GM19467 (cell line): ENCODE measurements at regions not wholly inside any gene's neighbourhood (a gene's known extent, or its start where the extent isn't known, plus 50 kb on each side); places are given as distances from the start of the nearest gene placed in this dataset.

ENCODE experiments used
- ATAC-seq: cut with Tn5 transposase; IDR thresholded peaks from one replicate; pipeline ENCODE4 v1.9.1; 2021; ENCODE audit warnings: mild to moderate bottlenecking, moderate library complexity; ENCODE audit not compliant: unreplicated experiment

GRCh38 chr9:38287420-38287985 lies 105.0 kb upstream of the ALDH1B1 start:
- ATAC-seq, result no peak

GRCh38 chr9:38286766-38287165 lies 105.7 kb upstream of the ALDH1B1 start:
- ATAC-seq, result no peak

GRCh38 chr9:38286357-38286756 lies 106.1 kb upstream of the ALDH1B1 start:
- no peak for ATAC-seq

DNA sequence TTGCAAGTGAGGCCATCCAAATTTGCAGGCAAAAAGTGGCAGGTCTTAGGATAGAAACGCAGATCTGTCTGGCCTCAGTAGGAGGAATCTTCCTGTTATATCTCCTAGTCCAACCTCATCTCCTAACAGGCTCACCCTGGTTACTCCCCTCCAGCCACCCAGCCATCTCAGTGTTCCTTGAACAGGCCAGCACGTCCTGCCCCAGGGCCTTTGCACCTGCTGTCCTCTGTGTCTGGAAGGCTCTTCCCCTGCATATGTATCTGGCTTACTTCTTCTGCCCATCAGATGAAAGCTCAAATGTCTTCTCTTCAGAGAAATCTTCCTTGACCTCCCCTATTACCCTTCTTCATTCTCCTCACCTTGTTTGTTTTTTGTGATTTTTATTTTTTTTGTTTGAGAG lies 107.3 kb upstream of the ALDH1B1 start:
- no peak for ATAC-seq

DNA sequence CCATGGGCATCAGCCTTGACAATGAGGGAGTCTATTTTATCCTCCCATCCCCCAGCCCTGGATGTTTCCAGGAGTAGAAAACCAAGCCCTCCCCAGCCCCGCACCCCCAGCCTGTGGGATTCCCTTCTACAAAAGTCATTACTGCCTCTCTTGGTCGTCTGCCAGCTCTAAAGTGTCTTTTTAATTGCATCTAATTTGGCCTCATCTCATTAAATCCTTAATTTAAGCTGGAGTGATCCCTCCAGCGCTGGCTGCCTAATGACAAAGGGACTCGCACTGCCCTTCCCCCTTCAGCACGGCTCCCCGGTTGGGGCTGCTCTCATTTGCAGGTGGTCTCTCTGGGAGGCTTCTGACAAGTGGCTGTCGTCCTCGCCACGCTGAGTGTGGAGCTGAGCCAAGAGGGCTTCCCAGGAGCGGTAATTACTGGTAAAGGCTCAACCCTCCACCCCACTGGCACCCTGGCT lies 107.9 kb upstream of the ALDH1B1 start:
- no peak for ATAC-seq

GRCh38 chr9:38284039-38284575 lies 108.4 kb upstream of the ALDH1B1 start:
- ATAC-seq, result no peak

DNA sequence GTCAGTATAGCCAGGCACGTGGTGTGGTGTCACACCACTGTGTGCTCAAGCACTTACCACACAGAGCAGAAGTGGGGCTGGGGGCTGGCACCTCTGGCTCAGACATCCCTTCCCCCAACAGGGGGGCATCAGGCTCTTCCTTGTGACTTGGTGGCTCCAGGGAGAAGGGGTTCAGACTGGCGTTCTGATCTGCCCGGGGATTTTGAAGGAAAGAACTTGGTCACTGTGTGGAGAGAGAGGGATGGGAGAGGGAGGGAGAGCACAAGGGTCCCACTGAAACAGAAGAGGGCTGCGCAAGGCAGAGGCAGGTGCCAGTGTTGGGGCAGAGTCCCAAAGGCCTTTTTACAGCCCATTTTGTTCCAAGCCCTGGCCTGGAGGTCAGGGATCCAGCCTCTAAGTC lies 109.7 kb upstream of the ALDH1B1 start:
- no peak for ATAC-seq

DNA sequence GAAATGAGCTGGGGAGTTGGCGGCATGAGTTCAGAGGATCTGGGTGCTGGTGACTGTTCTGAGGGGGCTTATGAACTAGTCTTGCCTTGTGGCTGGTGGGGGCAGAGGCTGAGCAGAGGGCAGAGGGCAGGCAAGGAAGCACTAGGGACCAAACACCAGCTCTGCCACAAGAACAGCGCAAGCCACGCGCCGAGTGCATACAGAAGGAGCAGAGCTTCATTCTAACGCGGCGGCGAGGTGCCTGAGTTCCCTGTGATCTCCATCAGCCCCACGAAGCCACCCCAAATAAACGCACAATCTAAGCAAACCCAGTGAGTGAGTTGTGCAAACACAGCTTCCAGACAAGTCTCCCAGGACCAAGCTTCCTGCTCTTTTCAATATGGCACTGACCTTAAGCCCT lies 110.6 kb upstream of the ALDH1B1 start:
- no peak for ATAC-seq

DNA sequence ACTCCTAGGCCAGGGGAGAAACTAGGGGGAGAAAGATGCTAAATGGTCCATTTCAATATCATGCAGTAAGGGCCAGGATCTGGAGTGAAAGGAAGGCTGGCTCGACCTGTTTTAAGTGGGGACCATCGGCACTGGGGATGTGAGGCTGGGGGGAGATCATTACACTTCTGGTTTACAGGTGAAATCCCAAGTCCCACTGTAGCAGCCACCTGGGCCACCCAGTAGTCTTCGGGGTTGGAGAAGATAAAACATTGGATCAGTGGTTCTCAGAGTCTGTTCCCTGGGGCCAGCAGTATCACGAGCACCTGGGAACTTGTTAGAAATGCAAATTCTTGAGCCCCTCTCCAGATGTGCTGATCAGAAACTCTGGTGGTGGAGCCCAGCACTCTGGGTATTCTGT lies 111.3 kb upstream of the ALDH1B1 start:
- no peak for ATAC-seq

GRCh38 chr9:38280251-38280800 lies 112.2 kb upstream of the ALDH1B1 start:
- ATAC-seq, result no peak

- ATAC-seq, result no peak
These were observed 113.4 kb upstream of the ALDH1B1 start for GRCh38 chr9:38278931-38279679.

GRCh38 chr9:38278457-38278856 lies 114.0 kb upstream of the ALDH1B1 start:
- no peak for ATAC-seq

- ATAC-seq, result no peak
These were observed 114.8 kb upstream of the ALDH1B1 start for GRCh38 chr9:38277601-38278200.

- ATAC-seq, result no peak
These were observed 115.6 kb upstream of the ALDH1B1 start for GRCh38 chr9:38276771-38277439.

DNA sequence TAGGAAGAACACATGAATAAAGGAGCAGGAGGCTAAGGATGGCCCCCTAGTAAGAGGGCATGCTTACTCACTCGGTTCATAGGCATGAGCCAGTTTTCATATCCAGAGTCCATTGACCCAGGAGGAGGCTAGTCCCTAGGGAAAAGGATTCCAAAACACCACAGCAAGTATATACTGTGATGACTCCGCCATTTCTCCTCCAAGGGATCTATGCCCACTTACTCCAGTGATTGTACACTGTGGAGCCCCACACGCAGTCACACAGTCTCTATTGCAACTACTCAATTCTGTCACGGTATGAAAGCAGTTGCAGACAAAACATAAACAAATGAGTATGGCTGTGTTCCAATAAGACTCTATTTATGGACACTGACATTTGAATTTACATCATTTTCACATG lies 117.7 kb upstream of the ALDH1B1 start:
- ATAC-seq, result no peak

- no peak for ATAC-seq
These were observed 119.8 kb upstream of the ALDH1B1 start for GRCh38 chr9:38272710-38273109.

- no peak for ATAC-seq
These were observed 120.7 kb upstream of the ALDH1B1 start for GRCh38 chr9:38271666-38272241.

GRCh38 chr9:38269775-38270174 lies 122.7 kb upstream of the ALDH1B1 start:
- ATAC-seq, result no peak

DNA sequence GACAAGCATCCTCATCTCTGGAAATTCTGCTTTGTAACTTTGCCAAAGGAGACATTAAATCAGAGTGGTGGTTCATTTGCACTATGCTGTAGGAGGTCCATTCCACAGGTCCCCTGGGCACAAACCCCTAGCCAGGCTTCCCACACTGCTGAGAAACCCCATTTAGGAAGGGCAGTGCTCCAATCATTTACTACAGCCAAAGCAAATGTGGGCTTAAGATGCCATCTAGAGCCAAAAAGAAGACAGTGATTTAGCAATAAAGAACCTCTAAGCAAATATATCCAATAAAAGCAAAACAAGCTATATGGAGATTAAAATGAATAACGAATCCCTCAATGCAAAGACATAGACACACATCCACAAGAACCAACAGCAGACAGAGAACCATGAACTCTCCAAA lies 129.0 kb upstream of the ALDH1B1 start:
- ATAC-seq, result no peak

DNA sequence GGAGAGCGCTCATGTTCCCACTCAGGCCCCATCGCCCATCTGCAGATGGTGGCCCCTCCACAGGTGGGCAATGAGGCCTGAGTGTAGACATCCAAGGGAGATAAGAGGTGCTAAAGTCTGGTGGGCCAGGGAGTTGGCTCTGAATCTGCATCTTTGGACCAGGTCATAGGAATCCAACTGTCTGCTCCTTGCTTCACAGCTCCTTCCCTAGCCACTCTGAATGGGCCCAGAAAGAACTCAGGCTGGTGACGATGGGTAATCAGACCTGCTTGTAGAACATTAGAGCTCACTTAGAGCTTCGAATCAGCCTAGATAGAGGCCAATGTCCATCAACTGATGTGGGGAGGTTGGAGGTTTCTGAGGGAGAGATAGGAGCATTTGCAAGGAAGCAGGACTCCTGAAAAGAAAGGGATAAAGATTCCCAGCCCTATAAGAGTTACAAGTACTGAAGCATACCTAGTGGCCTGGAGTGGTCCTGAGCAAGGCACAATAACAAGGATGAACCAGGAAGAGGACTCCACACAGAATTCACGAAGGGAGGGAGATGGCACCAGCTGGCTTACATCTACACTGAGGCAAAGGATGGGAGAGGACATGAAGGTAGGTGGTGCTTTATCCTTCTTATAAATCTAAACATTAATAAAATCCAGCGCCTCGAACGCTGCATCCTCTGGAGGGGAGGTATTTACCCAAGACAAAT lies 132.8 kb upstream of the ALDH1B1 start:
- no peak for ATAC-seq
